ENCODE measurements at regions not wholly inside any gene's neighbourhood (a gene's known extent, or its start where the extent isn't known, plus 50 kb on each side); places are given as distances from the start of the nearest gene placed in this dataset.

GRCh38 chr3:127104586-127104985 lies 88.3 kb upstream of the PRR23E start:
- Histone ChIP-seq H3K4me3 (no peak overlapping the region), H3K36me3 (no peaks in the 10 kb centered on the region), H3K4me2 (no peak overlapping the region), H3K27ac (no peak overlapping the region), H4K20me1 (ENCODE audit: low read depth) (no peaks in the 10 kb centered on the region), H2AFZ (replicated peaks) (no peak overlapping the region), H3K4me1 (peaks cover 8% of the 10 kb centered on the region), H3F3A (ENCODE audit: low read depth) (no peaks in the 10 kb centered on the region), H3K9ac (no peak overlapping the region), H3K27me3 (no peaks in the 10 kb centered on the region), H3K79me2 (ENCODE audit: low read depth) (no peaks in the 10 kb centered on the region), H3K9me3 (ENCODE audit: low read depth) (no peaks in the 10 kb centered on the region)
- Mint-ChIP-seq H3K36me3 (no peaks in the 10 kb centered on the region), H3K27ac (no peak overlapping the region), H3K4me3 (no peak overlapping the region), H3K4me1 (peaks cover 9% of the 10 kb centered on the region), H3K9me3 (no peaks in the 10 kb centered on the region), H3K27me3 (ENCODE audit: insufficient read depth, low read depth) (peaks cover 5% of the 10 kb centered on the region)
- TF ChIP-seq EZH2phosphoT487 (IDR thresholded peaks at IDR 0.05), result no peak
- no peak for TF ChIP-seq CTCF (IDR thresholded peaks at IDR 0.05)
- TF ChIP-seq EZH2 (IDR thresholded peaks at IDR 0.05), result no peak
- DNase-seq (ENCODE audit: low spot score), result no peak

DNA sequence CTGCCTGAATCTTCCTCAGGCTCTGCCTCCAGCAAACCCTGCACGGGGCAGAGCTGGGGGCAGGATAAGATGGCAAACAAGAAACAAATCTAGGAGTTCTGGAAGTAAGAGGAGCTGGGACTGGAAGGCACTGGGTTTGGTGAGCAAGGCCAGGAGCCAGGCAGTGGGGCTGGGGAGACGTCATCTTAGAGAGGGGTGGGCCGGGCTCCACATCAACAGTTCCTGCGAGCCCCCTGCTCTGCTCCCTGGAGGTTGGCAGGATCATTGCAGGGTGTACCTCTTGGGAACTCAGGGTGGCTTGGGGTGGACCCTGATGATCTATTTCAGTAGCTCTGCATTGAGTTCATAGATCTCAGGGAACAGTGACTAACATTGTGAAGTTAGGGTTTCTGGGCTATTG lies 87.3 kb upstream of the PRR23E start:
- H3K27ac Mint-ChIP-seq, result peak overlapping the region; percentile 25
- H3K4me2 ChIP-seq, result no peak overlapping the region

GRCh38 chr3:127106053-127106452 lies 86.9 kb upstream of the PRR23E start:
- peaks cover 9% of the 10 kb centered on the region for H3K4me1 Mint-ChIP-seq

More for the DNA sequence above, 87.3 kb upstream of the PRR23E start:
- Mint-ChIP-seq H3K4me3 (no peak overlapping the region), H3K4me1 (peaks cover 9% of the 10 kb centered on the region), H3K27me3 (ENCODE audit: insufficient read depth, low read depth) (peaks cover 5% of the 10 kb centered on the region), H3K36me3 (no peaks in the 10 kb centered on the region), H3K9me3 (peaks cover 4% of the 10 kb centered on the region)
- Histone ChIP-seq H3K79me2 (ENCODE audit: low read depth) (no peaks in the 10 kb centered on the region), H3K4me1 (peaks cover 8% of the 10 kb centered on the region), H3F3A (ENCODE audit: low read depth) (no peaks in the 10 kb centered on the region), H3K9me3 (ENCODE audit: low read depth) (no peaks in the 10 kb centered on the region), H3K9ac (no peak overlapping the region), H3K27ac (no peak overlapping the region), H3K27me3 (no peaks in the 10 kb centered on the region), H3K4me3 (no peak overlapping the region), H4K20me1 (ENCODE audit: low read depth) (no peaks in the 10 kb centered on the region), H2AFZ (replicated peaks) (no peak overlapping the region), H3K36me3 (no peaks in the 10 kb centered on the region)
- TF ChIP-seq EZH2phosphoT487 (IDR thresholded peaks at IDR 0.05) (no peak), CTCF (IDR thresholded peaks at IDR 0.05) (no peak), EZH2 (IDR thresholded peaks at IDR 0.05) (no peak)
- DNase-seq (ENCODE audit: low spot score), result no peak

More at GRCh38 chr3:127106053-127106452, 86.9 kb upstream of the PRR23E start:
- no peak overlapping the region for H2AFZ ChIP-seq (replicated peaks)
- no peak overlapping the region for H3K9ac ChIP-seq
- no peaks in the 10 kb centered on the region for H3K27me3 ChIP-seq
- no peaks in the 10 kb centered on the region for H3K79me2 ChIP-seq (ENCODE audit: low read depth)
- H3K36me3 ChIP-seq, result no peaks in the 10 kb centered on the region
- TF ChIP-seq EZH2 (IDR thresholded peaks at IDR 0.05), result no peak
- no peak for TF ChIP-seq EZH2phosphoT487 (IDR thresholded peaks at IDR 0.05)
- TF ChIP-seq CTCF (IDR thresholded peaks at IDR 0.05), result no peak
- H3K4me3 ChIP-seq, result no peak overlapping the region
- H3K27ac ChIP-seq, result no peak overlapping the region
- no peak overlapping the region for H3K4me3 Mint-ChIP-seq
- no peak overlapping the region for H3K4me2 ChIP-seq
- no peak overlapping the region for H3K27ac Mint-ChIP-seq
- H3K36me3 Mint-ChIP-seq, result no peaks in the 10 kb centered on the region
- peaks cover 6% of the 10 kb centered on the region for H3K9me3 Mint-ChIP-seq
- peaks cover 8% of the 10 kb centered on the region for H3K4me1 ChIP-seq
- no peaks in the 10 kb centered on the region for H3F3A ChIP-seq (ENCODE audit: low read depth)
- DNase-seq (ENCODE audit: low spot score), result no peak
- H3K27me3 Mint-ChIP-seq (ENCODE audit: insufficient read depth, low read depth), result peaks cover 5% of the 10 kb centered on the region
- no peaks in the 10 kb centered on the region for H4K20me1 ChIP-seq (ENCODE audit: low read depth)
- no peaks in the 10 kb centered on the region for H3K9me3 ChIP-seq (ENCODE audit: low read depth)
